IMR-90 (cell line): ENCODE measurements at regions not wholly inside any gene's neighbourhood (a gene's known extent, or its start where the extent isn't known, plus 50 kb on each side); places are given as distances from the start of the nearest gene placed in this dataset.

Source experiments
- ATAC-seq: fragments of 200-7000 bp; cut with Tn5 transposase; 2 replicates; pipeline ENCODE4 v1.9.1; 2020; ENCODE audit warnings: low read depth, mild to moderate bottlenecking, moderate library complexity
- BruUV-seq: library from RNA; stranded (reverse); fragments of 400-500 nt; replicated peaks from 2 replicates; lab custom pipeline; 2021; lab: Mats Ljungman, UMichigan
- CTCF ChIA-PET: fragments of 300-600 bp; formaldehyde crosslinking; extraction: SDS; loops from one replicate; lab custom pipeline; 2021; ENCODE audit warnings: antibody characterized with exemption; lab: Yijun Ruan, JAX
- POLR2A ChIA-PET: fragments of 300-600 bp; sonication (Branson Sonifier 250); formaldehyde crosslinking; loops from one replicate; lab custom pipeline; 2022; ENCODE audit warnings: antibody characterized with exemption; ENCODE audit not compliant: unreplicated experiment; lab: Charles Lee
- DNase-seq: peaks from one replicate; pipeline ENCODE4 v3.0.0; 2013
- H2AFZ ChIP-seq: replicated peaks from 2 replicates; pipeline ENCODE3; 2013; ENCODE audit warnings: low read length, mild to moderate bottlenecking; ENCODE audit not compliant: poor library complexity
- H2AK5ac ChIP-seq: 2 replicates; pipeline ENCODE4 v1.6.1; 2013; ENCODE audit warnings: low read depth, low read length, inconsistent platforms
- H2AK9ac ChIP-seq: replicated peaks from 2 replicates; pipeline ENCODE3; 2013; ENCODE audit warnings: mild to moderate bottlenecking, low read depth, low read length, moderate library complexity; ENCODE audit not compliant: poor library complexity
- H2BK120ac ChIP-seq: 2 replicates; pipeline ENCODE4 v1.6.1; 2013; ENCODE audit warnings: low read depth, low read length, inconsistent platforms
- H2BK15ac ChIP-seq: 3 replicates; pipeline ENCODE4 v1.6.1; 2013; ENCODE audit warnings: low read depth, low read length, inconsistent platforms
- H2BK20ac ChIP-seq: 2 replicates; pipeline ENCODE4 v1.6.1; 2013; ENCODE audit warnings: low read depth, mild to moderate bottlenecking, inconsistent platforms, low read length, moderate library complexity
- H2BK5ac ChIP-seq: 2 replicates; pipeline ENCODE4 v1.6.1; 2013; ENCODE audit warnings: mild to moderate bottlenecking, low read depth, low read length, inconsistent platforms; ENCODE audit not compliant: poor library complexity, severe bottlenecking
- H3K14ac ChIP-seq: replicated peaks from 2 replicates; pipeline ENCODE4 v1.6.1; 2013; ENCODE audit warnings: low read depth, low read length, inconsistent platforms
- H3K18ac ChIP-seq: 2 replicates; pipeline ENCODE4 v1.6.1; 2013; ENCODE audit warnings: low read depth, low read length, control low read depth
- H3K23ac ChIP-seq: 2 replicates; pipeline ENCODE4 v1.6.1; 2013; ENCODE audit warnings: low read depth, low read length, inconsistent platforms
- H3K27ac ChIP-seq: 2 replicates; pipeline ENCODE4 v1.5.1; 2013; ENCODE audit warnings: mild to moderate bottlenecking, control low read depth, low read length; ENCODE audit not compliant: insufficient read depth
- H3K27me3 ChIP-seq: 2 replicates; pipeline ENCODE4 v1.6.1; 2013; ENCODE audit warnings: low read length; ENCODE audit not compliant: control insufficient read depth, insufficient read depth
- H3K36me3 ChIP-seq: 2 replicates; pipeline ENCODE4 v1.6.1; 2013; ENCODE audit warnings: low read length, mixed read lengths; ENCODE audit not compliant: control insufficient read depth, insufficient read depth
- H3K4ac ChIP-seq: 2 replicates; pipeline ENCODE4 v1.6.1; 2013; ENCODE audit warnings: low read depth, low read length, inconsistent platforms
- H3K4me1 ChIP-seq: 2 replicates; pipeline ENCODE4 v1.6.1; 2013; ENCODE audit warnings: low read length, mixed read lengths; ENCODE audit not compliant: control insufficient read depth, insufficient read depth
- H3K4me2 ChIP-seq: 2 replicates; pipeline ENCODE4 v1.6.1; 2013; ENCODE audit warnings: low read depth, mild to moderate bottlenecking, control low read depth, low read length, moderate library complexity
- H3K4me3 ChIP-seq: 2 replicates; pipeline ENCODE4 v1.5.1; 2013; ENCODE audit warnings: low read depth, mild to moderate bottlenecking, control low read depth, low read length, moderate library complexity; ENCODE audit not compliant: insufficient read depth
- H3K56ac ChIP-seq: 2 replicates; pipeline ENCODE4 v1.6.1; 2013; ENCODE audit warnings: low read length, inconsistent platforms; ENCODE audit not compliant: insufficient read depth; ENCODE audit errors: extremely low read depth
- H3K79me1 ChIP-seq, 2 experiments: 2 replicates each; pipeline ENCODE4 v1.6.1; 2013; ENCODE audit warnings: low read length in 2 of 2, inconsistent platforms in 1 of 2, low read depth in 1 of 2
- H3K9ac ChIP-seq: 2 replicates; pipeline ENCODE4 v1.6.1; 2013; ENCODE audit warnings: low read depth, low read length, control low read depth
- H3K9me1 ChIP-seq: 2 replicates; pipeline ENCODE4 v1.6.1; 2013; ENCODE audit warnings: low read length, inconsistent platforms; ENCODE audit not compliant: insufficient read depth
- H3K9me3 ChIP-seq: 2 replicates; pipeline ENCODE4 v1.6.1; 2013; ENCODE audit warnings: low read length; ENCODE audit not compliant: control insufficient read depth, insufficient read depth
- H4K20me1 ChIP-seq: 2 replicates; pipeline ENCODE4 v1.6.1; 2013; ENCODE audit warnings: low read length, inconsistent platforms; ENCODE audit not compliant: insufficient read depth
- H4K5ac ChIP-seq: 2 replicates; pipeline ENCODE4 v1.6.1; 2013; ENCODE audit warnings: mild to moderate bottlenecking, low read depth, low read length, control low read depth
- H4K8ac ChIP-seq, 2 experiments: 2 replicates each; pipeline ENCODE4 v1.6.1; 2013; ENCODE audit warnings: low read depth in 2 of 2, low read length in 2 of 2, control low read depth in 1 of 2, inconsistent platforms in 1 of 2
- H4K91ac ChIP-seq: 2 replicates; pipeline ENCODE4 v1.6.1; 2013; ENCODE audit warnings: low read depth, low read length, inconsistent platforms; ENCODE audit not compliant: insufficient read depth
- BHLHE40 ChIP-seq: fragments of 150-350 bp; IDR thresholded peaks from 2 replicates; pipeline ENCODE4 v1.6.1; 2016; ENCODE audit warnings: mild to moderate bottlenecking, low read depth, low read length
- CEBPB ChIP-seq: IDR thresholded peaks from 2 replicates; pipeline ENCODE4 v1.6.1; 2012; ENCODE audit warnings: low read depth, low read length, improper control_type of control experiment
- CHD1 ChIP-seq: IDR thresholded peaks from 2 replicates; pipeline ENCODE4 v1.6.1; 2012; ENCODE audit warnings: low read depth, low read length, improper control_type of control experiment
- FOS ChIP-seq: fragments of 150-350 bp; IDR thresholded peaks from 2 replicates; pipeline ENCODE4 v1.6.1; 2016; ENCODE audit warnings: low read depth, low read length
- MAFK ChIP-seq: IDR thresholded peaks from 2 replicates; pipeline ENCODE4 v1.6.1; 2012; ENCODE audit warnings: low read depth, low read length, improper control_type of control experiment
- MAZ ChIP-seq: IDR thresholded peaks from 2 replicates; pipeline ENCODE4 v1.6.1; 2012; ENCODE audit warnings: low read depth, mild to moderate bottlenecking, low read length, improper control_type of control experiment, moderate library complexity, borderline replicate concordance
- MXI1 ChIP-seq: IDR thresholded peaks from 2 replicates; pipeline ENCODE4 v1.6.1; 2012; ENCODE audit warnings: low read depth, mild to moderate bottlenecking, low read length, moderate library complexity, borderline replicate concordance
- NFE2L2 ChIP-seq: fragments of 150-350 bp; IDR thresholded peaks from 2 replicates; pipeline ENCODE4 v1.6.1; 2016; ENCODE audit warnings: low read depth, mild to moderate bottlenecking, low read length
- POLR2A ChIP-seq: IDR thresholded peaks from 2 replicates; pipeline ENCODE4 v1.6.1; 2012; ENCODE audit warnings: mild to moderate bottlenecking, low read depth, low read length
- RAD21 ChIP-seq: IDR thresholded peaks from 2 replicates; pipeline ENCODE4 v1.6.1; 2012; ENCODE audit warnings: low read length, improper control_type of control experiment
- RCOR1 ChIP-seq: IDR thresholded peaks from 2 replicates; pipeline ENCODE4 v1.6.1; 2012; ENCODE audit warnings: mild to moderate bottlenecking, low read length, improper control_type of control experiment; ENCODE audit not compliant: insufficient replicate concordance
- RFX5 ChIP-seq: IDR thresholded peaks from 2 replicates; pipeline ENCODE4 v1.8.0; 2012; ENCODE audit warnings: low read depth, mild to moderate bottlenecking, low read length, moderate library complexity
- SMC3 ChIP-seq: fragments of 150-350 bp; IDR thresholded peaks from 2 replicates; pipeline ENCODE4 v1.6.1; 2016; ENCODE audit warnings: low read depth, mild to moderate bottlenecking, antibody characterized with exemption, low read length, moderate library complexity
- WGBS, 2 experiments: methylation state at CpG; one replicate each; pipeline versions ENCODE4 v1.1.5 to v1.1.7; 2013; ENCODE audit warnings: missing lambda C conversion rate in 2 of 2; ENCODE audit not compliant: insufficient read length in 1 of 2; ENCODE audit errors: extremely low coverage in 2 of 2; 5-methylcytosine and 5-hydroxymethylcytosine counted together
- dilution Hi-C: fragments of 300-500 bp; cut with HindIII; formaldehyde crosslinking; loops from one replicate; pipeline ENCODE4 v1.14.3; 2018; ENCODE audit warnings: low sequenced_read_pairs; ENCODE audit not compliant: unreplicated experiment
- in situ Hi-C: fragments of 300-500 bp; cut with MboI; formaldehyde crosslinking; loops from 3 replicates; pipeline ENCODE4 v1.14.3; 2019; ENCODE audit warnings: low sequenced_read_pairs, inconsistent platforms, mixed read lengths
- intact Hi-C: fragments of 100-400 bp; cut with micrococcal nuclease; formaldehyde crosslinking; loops from 2 replicates; pipeline ENCODE4 v1.10.0; 2022
- TF ChIP-seq, protein P1 (sequence below): fragments of 150-350 bp; IDR thresholded peaks from 2 replicates; pipeline ENCODE4 v1.6.1; 2016; ENCODE audit warnings: low read depth, mild to moderate bottlenecking, low read length, moderate library complexity, borderline replicate concordance
- TF ChIP-seq, protein P2 (sequence below): conservative IDR thresholded peaks from 2 replicates; pipeline ENCODE4 v1.5.1; 2012; ENCODE audit warnings: mild to moderate bottlenecking, low read depth, low read length, improper control_type of control experiment
- TF ChIP-seq, protein P3 (sequence below): fragments of 150-350 bp; IDR thresholded peaks from 2 replicates; pipeline ENCODE4 v1.6.1; 2017; ENCODE audit warnings: mild to moderate bottlenecking, antibody characterized with exemption, low read length, low read depth

GRCh38 chr12:125343649-125344048 is 278.4 kb downstream of the AACS start:
- no peak overlapping the region for H2AFZ ChIP-seq
- no peak overlapping the region for H3K56ac ChIP-seq
- H3K9me1 ChIP-seq = no peaks in the 10 kb centered on the region
- H2BK120ac ChIP-seq = no peak overlapping the region
- WGBS, 2 experiments = no CpG with 5 or more reads among the region's 3 CpGs
- no peaks in the 10 kb centered on the region for H3K4me1 ChIP-seq
- ATAC-seq (no peak), DNase-seq (no peak)
- H2BK20ac ChIP-seq = no peak overlapping the region
- H3K36me3 ChIP-seq = no peaks in the 10 kb centered on the region
- dilution Hi-C loops = no loop called here
- intact Hi-C loops = no loop called here
- no peak overlapping the region for H3K23ac ChIP-seq
- in situ Hi-C loops = no loop called here
- CTCF ChIA-PET = no interaction called here
- H2BK5ac ChIP-seq = no peak overlapping the region
- no peaks in the 10 kb centered on the region for H3K79me1 ChIP-seq
- no peak overlapping the region for H3K9ac ChIP-seq
- POLR2A ChIA-PET = no interaction called here
- H3K4me2 ChIP-seq = no peak overlapping the region
- H3K27me3 ChIP-seq = no peaks in the 10 kb centered on the region
- H2BK15ac ChIP-seq = no peak overlapping the region
- H4K91ac ChIP-seq = no peak overlapping the region
- no peak overlapping the region for H4K8ac ChIP-seq
- H3K4ac ChIP-seq = no peak overlapping the region
- no TSS peak for BruUV-seq
- no peak for TF ChIP-seq FOS
- no peak for TF ChIP-seq MAFK
- TF ChIP-seq SMC3 = no peak
- no peak for TF ChIP-seq NFE2L2
- TF ChIP-seq BHLHE40 = no peak
- TF ChIP-seq RCOR1 = no peak
- no peak for TF ChIP-seq CEBPB
- TF ChIP-seq, protein P1, sequence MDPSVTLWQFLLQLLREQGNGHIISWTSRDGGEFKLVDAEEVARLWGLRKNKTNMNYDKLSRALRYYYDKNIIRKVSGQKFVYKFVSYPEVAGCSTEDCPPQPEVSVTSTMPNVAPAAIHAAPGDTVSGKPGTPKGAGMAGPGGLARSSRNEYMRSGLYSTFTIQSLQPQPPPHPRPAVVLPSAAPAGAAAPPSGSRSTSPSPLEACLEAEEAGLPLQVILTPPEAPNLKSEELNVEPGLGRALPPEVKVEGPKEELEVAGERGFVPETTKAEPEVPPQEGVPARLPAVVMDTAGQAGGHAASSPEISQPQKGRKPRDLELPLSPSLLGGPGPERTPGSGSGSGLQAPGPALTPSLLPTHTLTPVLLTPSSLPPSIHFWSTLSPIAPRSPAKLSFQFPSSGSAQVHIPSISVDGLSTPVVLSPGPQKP = no peak
- no peak for TF ChIP-seq MAZ
- TF ChIP-seq MXI1 = no peak
- no peak for TF ChIP-seq POLR2A
- TF ChIP-seq, protein P2, sequence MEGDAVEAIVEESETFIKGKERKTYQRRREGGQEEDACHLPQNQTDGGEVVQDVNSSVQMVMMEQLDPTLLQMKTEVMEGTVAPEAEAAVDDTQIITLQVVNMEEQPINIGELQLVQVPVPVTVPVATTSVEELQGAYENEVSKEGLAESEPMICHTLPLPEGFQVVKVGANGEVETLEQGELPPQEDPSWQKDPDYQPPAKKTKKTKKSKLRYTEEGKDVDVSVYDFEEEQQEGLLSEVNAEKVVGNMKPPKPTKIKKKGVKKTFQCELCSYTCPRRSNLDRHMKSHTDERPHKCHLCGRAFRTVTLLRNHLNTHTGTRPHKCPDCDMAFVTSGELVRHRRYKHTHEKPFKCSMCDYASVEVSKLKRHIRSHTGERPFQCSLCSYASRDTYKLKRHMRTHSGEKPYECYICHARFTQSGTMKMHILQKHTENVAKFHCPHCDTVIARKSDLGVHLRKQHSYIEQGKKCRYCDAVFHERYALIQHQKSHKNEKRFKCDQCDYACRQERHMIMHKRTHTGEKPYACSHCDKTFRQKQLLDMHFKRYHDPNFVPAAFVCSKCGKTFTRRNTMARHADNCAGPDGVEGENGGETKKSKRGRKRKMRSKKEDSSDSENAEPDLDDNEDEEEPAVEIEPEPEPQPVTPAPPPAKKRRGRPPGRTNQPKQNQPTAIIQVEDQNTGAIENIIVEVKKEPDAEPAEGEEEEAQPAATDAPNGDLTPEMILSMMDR = no peak
- no peak for TF ChIP-seq CHD1
- TF ChIP-seq RFX5 = no peak
- TF ChIP-seq, protein P3, sequence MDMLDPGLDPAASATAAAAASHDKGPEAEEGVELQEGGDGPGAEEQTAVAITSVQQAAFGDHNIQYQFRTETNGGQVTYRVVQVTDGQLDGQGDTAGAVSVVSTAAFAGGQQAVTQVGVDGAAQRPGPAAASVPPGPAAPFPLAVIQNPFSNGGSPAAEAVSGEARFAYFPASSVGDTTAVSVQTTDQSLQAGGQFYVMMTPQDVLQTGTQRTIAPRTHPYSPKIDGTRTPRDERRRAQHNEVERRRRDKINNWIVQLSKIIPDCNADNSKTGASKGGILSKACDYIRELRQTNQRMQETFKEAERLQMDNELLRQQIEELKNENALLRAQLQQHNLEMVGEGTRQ = no peak
- TF ChIP-seq RAD21 = no peak
- H4K20me1 ChIP-seq = no peaks in the 10 kb centered on the region
- no peak overlapping the region for H2AK5ac ChIP-seq
- no peak overlapping the region for H3K4me3 ChIP-seq
- H2AK9ac ChIP-seq = no peak overlapping the region
- H3K18ac ChIP-seq = no peak overlapping the region
- no peak overlapping the region for H4K5ac ChIP-seq
- H3K9me3 ChIP-seq = peaks cover 11% of the 10 kb centered on the region
- no peak overlapping the region for H3K27ac ChIP-seq
- H3K14ac ChIP-seq = no peak overlapping the region
